ENCODE measurements at regions not wholly inside any gene's neighbourhood (a gene's known extent, or its start where the extent isn't known, plus 50 kb on each side); places are given as distances from the start of the nearest gene placed in this dataset.

DNA sequence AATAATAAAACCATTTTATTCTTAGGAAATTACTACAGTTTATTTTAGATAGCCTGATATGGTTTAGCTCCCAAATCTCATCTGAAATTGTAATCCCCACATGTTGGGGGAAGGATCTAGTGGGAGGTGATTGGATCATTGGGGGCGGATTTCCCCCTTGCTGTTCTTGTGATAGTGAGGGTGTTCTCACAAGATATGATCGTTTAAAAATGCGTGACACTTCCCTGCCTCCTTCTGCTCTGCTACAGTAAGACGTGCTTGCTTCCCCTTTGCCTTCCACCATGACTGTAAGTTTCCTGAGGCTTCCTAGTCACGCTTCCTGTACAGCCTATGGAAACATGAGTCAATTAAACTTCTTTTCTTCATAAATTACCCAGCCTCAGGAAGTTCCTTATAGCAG lies 122.4 kb upstream of the FGF10 start:
- H2AFZ ChIP-seq (ENCODE audit: low read depth, low read length) = no peak overlapping the region
- no peaks in the 10 kb centered on the region for H3K4me1 ChIP-seq (ENCODE audit: insufficient read depth, low read length)
- ATAC-seq (ENCODE audit: insufficient read depth, low read depth) = no peak
- DNase-seq = no peak
- no peak overlapping the region for H3K4me3 ChIP-seq (ENCODE audit: low read depth in 1 of 2, low read length in 2 of 2)
- H3K27me3 ChIP-seq (ENCODE audit: insufficient read depth, low read length, poor library complexity) = no peaks in the 10 kb centered on the region
- no peak overlapping the region for H3K4me2 ChIP-seq (ENCODE audit: insufficient read depth, low read length)
- no peaks in the 10 kb centered on the region for H3K79me2 ChIP-seq (ENCODE audit: insufficient read depth, low read length)
- TF ChIP-seq EZH2 (IDR thresholded peaks at IDR 0.05; ENCODE audit: borderline replicate concordance, low read depth, low read length, severe bottlenecking) = no peak
- TF ChIP-seq, protein P1, sequence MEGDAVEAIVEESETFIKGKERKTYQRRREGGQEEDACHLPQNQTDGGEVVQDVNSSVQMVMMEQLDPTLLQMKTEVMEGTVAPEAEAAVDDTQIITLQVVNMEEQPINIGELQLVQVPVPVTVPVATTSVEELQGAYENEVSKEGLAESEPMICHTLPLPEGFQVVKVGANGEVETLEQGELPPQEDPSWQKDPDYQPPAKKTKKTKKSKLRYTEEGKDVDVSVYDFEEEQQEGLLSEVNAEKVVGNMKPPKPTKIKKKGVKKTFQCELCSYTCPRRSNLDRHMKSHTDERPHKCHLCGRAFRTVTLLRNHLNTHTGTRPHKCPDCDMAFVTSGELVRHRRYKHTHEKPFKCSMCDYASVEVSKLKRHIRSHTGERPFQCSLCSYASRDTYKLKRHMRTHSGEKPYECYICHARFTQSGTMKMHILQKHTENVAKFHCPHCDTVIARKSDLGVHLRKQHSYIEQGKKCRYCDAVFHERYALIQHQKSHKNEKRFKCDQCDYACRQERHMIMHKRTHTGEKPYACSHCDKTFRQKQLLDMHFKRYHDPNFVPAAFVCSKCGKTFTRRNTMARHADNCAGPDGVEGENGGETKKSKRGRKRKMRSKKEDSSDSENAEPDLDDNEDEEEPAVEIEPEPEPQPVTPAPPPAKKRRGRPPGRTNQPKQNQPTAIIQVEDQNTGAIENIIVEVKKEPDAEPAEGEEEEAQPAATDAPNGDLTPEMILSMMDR (IDR thresholded peaks at IDR 0.05; ENCODE audit: borderline replicate concordance, extremely low read depth, low read length, poor library complexity, severe bottlenecking) = no peak
- H3K9ac ChIP-seq (ENCODE audit: low read depth, low read length) = no peak overlapping the region
- no peak overlapping the region for H3K27ac ChIP-seq (ENCODE audit: low read length)
- no peaks in the 10 kb centered on the region for H3K9me3 ChIP-seq (ENCODE audit: insufficient read depth, low read length, severe bottlenecking)
- no peaks in the 10 kb centered on the region for H3K36me3 ChIP-seq (ENCODE audit: insufficient read depth, low read length)
- H4K20me1 ChIP-seq (ENCODE audit: insufficient read depth, low read length) = no peaks in the 10 kb centered on the region

DNA sequence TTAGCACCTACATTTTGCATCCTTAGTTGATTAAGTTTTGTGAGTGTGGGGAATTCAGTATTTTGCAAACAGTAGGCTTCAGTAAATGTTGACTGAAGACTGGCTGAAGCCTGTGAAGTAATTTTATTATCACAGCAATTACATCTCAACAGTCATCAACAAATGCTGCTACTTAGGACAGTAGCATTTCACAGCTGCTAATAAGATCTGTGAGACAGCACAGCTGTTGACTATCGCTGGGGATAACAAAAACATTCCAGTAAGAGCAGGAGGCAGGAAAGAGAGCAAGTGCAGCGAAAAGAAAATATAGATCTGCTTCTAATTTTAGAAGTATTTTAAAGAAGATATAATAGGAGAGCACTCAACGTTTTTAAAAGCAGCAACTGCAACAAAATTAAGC lies 117.3 kb upstream of the FGF10 start:
- Histone ChIP-seq H3K4me1 (ENCODE audit: insufficient read depth, low read length) (no peaks in the 10 kb centered on the region), H3K9ac (ENCODE audit: low read depth, low read length) (no peak overlapping the region), H4K20me1 (ENCODE audit: insufficient read depth, low read length) (no peaks in the 10 kb centered on the region), H3K27ac (ENCODE audit: low read length) (no peak overlapping the region), H2AFZ (ENCODE audit: low read depth, low read length) (no peak overlapping the region), H3K9me3 (ENCODE audit: insufficient read depth, low read length, severe bottlenecking) (no peaks in the 10 kb centered on the region), H3K27me3 (ENCODE audit: insufficient read depth, low read length, poor library complexity) (no peaks in the 10 kb centered on the region), H3K36me3 (ENCODE audit: insufficient read depth, low read length) (no peaks in the 10 kb centered on the region), H3K79me2 (ENCODE audit: insufficient read depth, low read length) (no peaks in the 10 kb centered on the region), H3K4me3 (ENCODE audit: low read depth in 1 of 2, low read length in 2 of 2) (no peak overlapping the region), H3K4me2 (ENCODE audit: insufficient read depth, low read length) (no peak overlapping the region)
- TF ChIP-seq, protein P1 (IDR thresholded peaks at IDR 0.05; ENCODE audit: borderline replicate concordance, extremely low read depth, low read length, poor library complexity, severe bottlenecking) = no peak
- no peak for TF ChIP-seq EZH2 (IDR thresholded peaks at IDR 0.05; ENCODE audit: borderline replicate concordance, low read depth, low read length, severe bottlenecking)
- DNase-seq (no peak), ATAC-seq (ENCODE audit: insufficient read depth, low read depth) (no peak)

GRCh38 chr5:44499381-44499780 lies 110.2 kb upstream of the FGF10 start:
- no peaks in the 10 kb centered on the region for H3K79me2 ChIP-seq (ENCODE audit: insufficient read depth, low read length)
- H3K27ac ChIP-seq (ENCODE audit: low read length) = no peak overlapping the region
- H3K9ac ChIP-seq (ENCODE audit: low read depth, low read length) = no peak overlapping the region
- H3K9me3 ChIP-seq (ENCODE audit: insufficient read depth, low read length, severe bottlenecking) = no peaks in the 10 kb centered on the region
- H3K4me3 ChIP-seq (ENCODE audit: low read depth in 1 of 2, low read length in 2 of 2) = no peak overlapping the region
- no peaks in the 10 kb centered on the region for H4K20me1 ChIP-seq (ENCODE audit: insufficient read depth, low read length)
- no peak for ATAC-seq (ENCODE audit: insufficient read depth, low read depth)
- TF ChIP-seq, protein P1 (IDR thresholded peaks at IDR 0.05; ENCODE audit: borderline replicate concordance, extremely low read depth, low read length, poor library complexity, severe bottlenecking) = no peak
- no peak for TF ChIP-seq EZH2 (IDR thresholded peaks at IDR 0.05; ENCODE audit: borderline replicate concordance, low read depth, low read length, severe bottlenecking)
- H3K27me3 ChIP-seq (ENCODE audit: insufficient read depth, low read length, poor library complexity) = no peaks in the 10 kb centered on the region
- H3K4me1 ChIP-seq (ENCODE audit: insufficient read depth, low read length) = no peaks in the 10 kb centered on the region
- H3K4me2 ChIP-seq (ENCODE audit: insufficient read depth, low read length) = no peak overlapping the region
- H2AFZ ChIP-seq (ENCODE audit: low read depth, low read length) = no peak overlapping the region
- no peaks in the 10 kb centered on the region for H3K36me3 ChIP-seq (ENCODE audit: insufficient read depth, low read length)
- no peak for DNase-seq

GRCh38 chr5:44497606-44498005 lies 108.4 kb upstream of the FGF10 start:
- Histone ChIP-seq H3K9me3 (ENCODE audit: insufficient read depth, low read length, severe bottlenecking) (no peaks in the 10 kb centered on the region), H3K4me3 (ENCODE audit: low read depth in 1 of 2, low read length in 2 of 2) (no peak overlapping the region), H2AFZ (ENCODE audit: low read depth, low read length) (no peak overlapping the region), H3K4me1 (ENCODE audit: insufficient read depth, low read length) (no peaks in the 10 kb centered on the region), H3K9ac (ENCODE audit: low read depth, low read length) (no peak overlapping the region), H3K4me2 (ENCODE audit: insufficient read depth, low read length) (no peak overlapping the region), H3K36me3 (ENCODE audit: insufficient read depth, low read length) (no peaks in the 10 kb centered on the region), H3K27ac (ENCODE audit: low read length) (no peak overlapping the region), H3K79me2 (ENCODE audit: insufficient read depth, low read length) (no peaks in the 10 kb centered on the region), H4K20me1 (ENCODE audit: insufficient read depth, low read length) (no peaks in the 10 kb centered on the region), H3K27me3 (ENCODE audit: insufficient read depth, low read length, poor library complexity) (no peaks in the 10 kb centered on the region)
- ATAC-seq (ENCODE audit: insufficient read depth, low read depth) = no peak
- DNase-seq = no peak
- TF ChIP-seq, protein P1 (IDR thresholded peaks at IDR 0.05; ENCODE audit: borderline replicate concordance, extremely low read depth, low read length, poor library complexity, severe bottlenecking) = no peak
- no peak for TF ChIP-seq EZH2 (IDR thresholded peaks at IDR 0.05; ENCODE audit: borderline replicate concordance, low read depth, low read length, severe bottlenecking)
